ENCODE measurements at regions not wholly inside any gene's neighbourhood (a gene's known extent, or its start where the extent isn't known, plus 50 kb on each side); places are given as distances from the start of the nearest gene placed in this dataset.
"Not testable (repeated sequence)": the region's sequence is repeated elsewhere in the genome, so short reads cannot be mapped to it uniquely, and the experiment has no call there.

- DNase-seq: no peak
Measured at GRCh38 chr16:59665618-59666220, 931.6 kb upstream of the GOT2 start.

DNA sequence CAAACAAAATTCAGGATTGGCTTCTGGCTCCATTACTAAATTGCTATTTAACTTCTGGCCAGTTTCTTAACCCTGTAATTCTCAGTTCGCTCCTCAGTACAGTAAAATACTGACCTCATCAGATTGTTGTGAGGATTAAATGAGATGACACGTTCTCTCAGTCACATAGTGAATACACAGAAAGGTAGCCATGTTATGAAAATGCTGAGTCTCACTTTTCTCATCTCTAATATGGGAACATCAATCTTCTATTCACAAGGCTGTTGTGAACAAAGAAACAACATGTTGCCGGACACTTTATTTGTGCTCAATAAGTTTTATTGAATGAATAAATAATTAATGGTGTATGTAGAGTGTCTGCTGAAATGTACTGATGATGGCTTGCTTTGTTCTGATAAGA is 924.5 kb upstream of the GOT2 start:
- no peak for DNase-seq

GRCh38 chr16:59655031-59655430 is 920.9 kb upstream of the GOT2 start:
- no peak for DNase-seq

- DNase-seq: no peak
Measured at GRCh38 chr16:59654455-59654854, 920.3 kb upstream of the GOT2 start.

DNA sequence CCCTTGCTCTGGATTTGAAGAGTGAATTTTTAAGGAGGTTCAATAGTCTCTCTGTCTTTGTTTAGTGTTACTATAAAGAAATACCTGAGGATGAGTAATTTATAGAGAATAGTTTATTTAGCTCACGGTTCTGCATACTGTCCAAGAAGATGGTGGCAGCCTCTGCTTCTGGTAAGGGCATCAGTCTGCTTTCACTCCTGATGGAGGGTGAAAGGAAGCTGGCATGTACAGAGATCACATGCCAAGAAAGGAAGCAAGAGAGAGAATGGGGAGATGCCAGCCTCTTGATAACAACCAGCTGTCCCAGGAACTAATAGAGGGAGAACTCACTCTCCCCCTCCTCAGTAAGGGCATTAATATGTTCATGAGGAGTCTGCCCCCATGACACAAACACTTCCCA is 917.5 kb upstream of the GOT2 start:
- no peak for DNase-seq

GRCh38 chr16:59645194-59645593 is 911.1 kb upstream of the GOT2 start:
- no peak for DNase-seq

GRCh38 chr16:59635674-59636073 is 901.6 kb upstream of the GOT2 start:
- no peak for DNase-seq

- no peak for DNase-seq
Measured at GRCh38 chr16:59634951-59635350, 900.8 kb upstream of the GOT2 start.

DNA sequence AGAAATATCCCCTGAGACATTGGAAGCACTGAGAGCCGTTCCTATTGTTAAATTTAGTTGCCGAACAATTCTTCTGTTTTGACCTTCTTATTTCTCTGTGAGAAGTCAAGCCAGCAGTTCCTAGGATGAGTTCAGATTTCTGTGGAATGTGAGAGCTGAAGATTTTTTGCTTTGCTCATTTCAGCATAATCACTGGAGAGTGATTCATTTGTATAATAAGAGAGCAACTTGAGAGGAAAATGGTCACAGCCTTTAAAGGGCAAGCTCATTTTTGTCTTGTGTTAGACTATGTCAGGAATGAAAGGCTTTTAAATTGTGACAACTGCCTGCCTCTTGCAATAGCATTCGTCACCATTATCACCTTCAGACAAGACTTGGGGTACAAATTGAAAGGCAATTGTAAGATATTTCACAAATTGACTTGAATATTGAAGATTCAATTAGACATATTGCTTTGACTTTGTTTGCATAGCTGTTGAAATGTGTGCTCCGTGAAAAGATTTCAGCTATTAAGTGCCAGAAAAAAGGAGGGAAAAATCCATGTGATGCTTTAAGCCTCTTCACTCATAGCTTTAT is 900.0 kb upstream of the GOT2 start:
- DNase-seq: no peak

DNA sequence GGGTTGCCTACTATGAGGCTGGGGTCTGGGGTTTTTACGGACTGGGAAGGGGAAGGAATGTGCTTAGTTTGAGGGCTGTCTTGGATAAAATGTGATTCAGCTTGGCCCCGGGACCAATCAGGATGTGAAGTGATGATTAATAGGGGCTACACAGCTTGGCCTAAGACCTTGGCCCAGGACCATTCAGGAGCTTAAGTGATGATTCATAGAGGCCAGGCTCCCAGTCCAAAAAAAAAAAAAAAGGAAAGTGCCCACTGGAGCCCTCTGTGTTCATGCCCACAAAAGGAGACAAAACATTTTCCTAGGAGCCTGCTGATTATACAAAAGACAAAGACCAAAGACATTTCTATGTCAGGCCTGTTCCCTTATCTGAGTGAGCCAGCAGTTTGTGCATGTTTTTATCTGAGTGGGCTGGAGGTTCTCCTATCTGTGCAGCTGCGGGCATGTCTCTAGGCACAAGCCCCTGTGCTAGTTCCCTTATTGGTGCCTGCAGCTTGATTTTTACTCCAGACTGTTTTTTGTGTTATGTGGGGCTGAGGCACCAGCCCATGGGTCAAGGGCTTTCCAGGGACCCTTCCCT is 898.2 kb upstream of the GOT2 start:
- DNase-seq: no peak

GRCh38 chr16:59624381-59624780 is 890.3 kb upstream of the GOT2 start:
- not testable (repeated sequence) for DNase-seq

GRCh38 chr16:59614466-59615240 is 880.5 kb upstream of the GOT2 start:
- DNase-seq: no peak

- DNase-seq: not testable (repeated sequence)
Measured at GRCh38 chr16:59612910-59613620, 878.9 kb upstream of the GOT2 start.

- no peak for DNase-seq
Measured at GRCh38 chr16:59612094-59612493, 878.0 kb upstream of the GOT2 start.

- no peak for DNase-seq
Measured at GRCh38 chr16:59611556-59611955, 877.4 kb upstream of the GOT2 start.

DNA sequence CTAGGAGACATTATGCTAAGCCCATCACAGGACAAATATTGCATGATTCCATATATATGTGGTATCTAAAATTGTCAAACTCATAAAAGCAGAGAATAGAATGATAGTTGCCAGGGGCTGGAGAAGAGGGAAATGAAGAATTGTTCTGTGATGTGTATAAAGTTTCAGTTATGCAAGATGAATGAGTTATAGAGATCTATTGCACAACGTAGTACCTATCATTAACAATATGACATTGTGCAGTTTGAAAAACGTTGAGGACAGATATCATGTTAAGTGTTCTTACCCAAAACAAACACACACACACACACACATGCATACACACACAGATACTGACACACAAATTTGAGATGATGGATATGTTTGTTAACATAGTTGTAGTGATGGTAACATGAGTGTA is 871.6 kb upstream of the GOT2 start:
- no peak for DNase-seq

GRCh38 chr16:59604354-59604753 is 870.2 kb upstream of the GOT2 start:
- DNase-seq: no peak

DNA sequence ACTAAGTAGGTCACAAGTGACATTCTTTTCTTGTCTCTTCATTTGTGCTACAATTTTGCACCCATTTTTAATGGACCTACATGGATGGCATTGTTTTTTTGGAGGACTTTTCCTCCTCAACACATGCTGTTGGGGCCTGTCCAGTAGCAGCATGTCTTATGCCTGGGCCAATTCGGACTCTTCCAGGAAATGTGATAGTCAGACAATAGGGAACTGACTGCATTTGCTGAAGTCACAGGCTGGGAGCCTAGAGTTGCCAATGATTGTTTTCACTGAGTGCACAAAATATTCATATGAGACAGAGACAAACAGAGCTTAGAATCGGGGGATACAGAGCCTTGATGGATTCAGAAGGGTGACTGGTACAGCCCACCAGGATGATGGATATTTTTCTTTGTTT is 867.3 kb upstream of the GOT2 start:
- no peak for DNase-seq

DNA sequence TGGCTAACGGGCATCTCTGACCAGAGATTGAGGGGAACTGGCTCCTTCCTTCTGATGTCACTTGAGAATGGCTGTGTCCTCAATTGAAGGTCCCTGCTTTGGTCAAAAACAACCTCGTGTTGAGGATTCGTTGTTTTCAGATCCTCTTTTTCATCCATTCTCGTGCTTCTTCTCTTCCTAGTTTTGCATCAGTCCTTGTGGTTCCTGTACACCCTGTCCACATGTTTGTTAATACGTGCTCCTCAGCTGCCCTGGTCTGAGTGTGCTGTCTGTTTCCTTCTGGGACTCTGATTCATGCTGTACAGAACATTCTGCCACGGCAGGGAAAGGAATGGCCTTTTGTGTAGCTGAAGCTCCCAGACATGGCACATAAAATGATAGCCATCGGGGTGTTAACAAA is 863.2 kb upstream of the GOT2 start:
- no peak for DNase-seq

GRCh38 chr16:59596693-59597092 is 862.6 kb upstream of the GOT2 start:
- DNase-seq: no peak

GRCh38 chr16:59593194-59593661 is 859.1 kb upstream of the GOT2 start:
- DNase-seq: no peak

GRCh38 chr16:59591480-59591879 is 857.4 kb upstream of the GOT2 start:
- no peak for DNase-seq

- no peak for DNase-seq
Measured at GRCh38 chr16:59590845-59591244, 856.7 kb upstream of the GOT2 start.

Measured in NCI-H1105 treated with DMSO at 0.1 percent for 48 hours (cell line).